HG02885 (cell line): ENCODE measurements at regions not wholly inside any gene's neighbourhood (a gene's known extent, or its start where the extent isn't known, plus 50 kb on each side); places are given as distances from the start of the nearest gene placed in this dataset.

Experiments
- ATAC-seq: cut with Tn5 transposase; IDR thresholded peaks from one replicate; pipeline ENCODE4 v1.9.1; 2021; ENCODE audit warnings: mild to moderate bottlenecking; ENCODE audit not compliant: unreplicated experiment, poor library complexity

GRCh38 chr22:46100401-46101105, 49.8 kb upstream of the PPARA start:
- ATAC-seq, result no peak
